OCI-LY3 (cell line): ENCODE measurements at regions not wholly inside any gene's neighbourhood (a gene's known extent, or its start where the extent isn't known, plus 50 kb on each side); places are given as distances from the start of the nearest gene placed in this dataset.

ENCODE experiments used
- H2AFZ ChIP-seq: fragments of 200-600, 300-600 bp; shearing (Covaris generic); 2 replicates; pipeline ENCODE4 v1.6.0; 2014; ENCODE audit warnings: antibody characterized with exemption, low read depth, low read length
- H3K27ac ChIP-seq: fragments of 200-600, 300-600 bp; sonication (generic); 2 replicates; pipeline ENCODE4 v1.5.1; 2014; ENCODE audit warnings: mild to moderate bottlenecking, low read length, moderate library complexity, mixed read lengths
- H3K27me3 ChIP-seq: fragments of 200-600, 300-600 bp; sonication (generic); 2 replicates; pipeline ENCODE4 v1.6.1; 2014; ENCODE audit warnings: low read depth, low read length, mixed read lengths
- H3K36me3 ChIP-seq: fragments of 200-600, 300-600 bp; sonication (generic); replicated peaks from 2 replicates; pipeline ENCODE3; 2014; ENCODE audit warnings: low read depth, low read length, mixed read lengths
- H3K4me1 ChIP-seq: fragments of 300-600, 200-600 bp; sonication (generic); 2 replicates; pipeline ENCODE4 v1.6.1; 2014; ENCODE audit warnings: low read length, mixed read lengths
- H3K4me2 ChIP-seq: fragments of 200-600, 300-600 bp; sonication (generic); 2 replicates; pipeline ENCODE4 v1.6.1; 2014; ENCODE audit warnings: low read length, mixed read lengths
- H3K4me3 ChIP-seq: fragments of 300-600, 200-600 bp; sonication (generic); 2 replicates; pipeline ENCODE4 v1.5.1; 2014; ENCODE audit warnings: antibody characterized with exemption, mild to moderate bottlenecking, low read length, moderate library complexity
- H3K79me2 ChIP-seq: fragments of 300-600, 200-600 bp; shearing (Covaris generic); 2 replicates; pipeline ENCODE4 v1.6.1; 2014; ENCODE audit warnings: mild to moderate bottlenecking, low read length, mixed read lengths
- H3K9ac ChIP-seq: fragments of 300-600, 200-600 bp; shearing (Covaris generic); 2 replicates; pipeline ENCODE4 v1.6.0; 2014; ENCODE audit warnings: mild to moderate bottlenecking, low read length, moderate library complexity
- H3K9me3 ChIP-seq: fragments of 200-600, 300-600 bp; shearing (Covaris generic); 2 replicates; pipeline ENCODE4 v1.6.1; 2014; ENCODE audit warnings: low read length, mixed read lengths; ENCODE audit not compliant: insufficient read depth
- H4K20me1 ChIP-seq: fragments of 200-600, 300-600 bp; sonication (generic); 2 replicates; pipeline ENCODE4 v1.6.1; 2016; ENCODE audit warnings: low read length, mixed read lengths; ENCODE audit not compliant: insufficient read depth
- CTCF ChIP-seq: fragments of 200-600, 300-600 bp; sonication (generic); IDR thresholded peaks from 2 replicates; pipeline ENCODE4 v1.5.1; 2014; ENCODE audit warnings: antibody characterized with exemption, low read length, low read depth
- EZH2phosphoT487 ChIP-seq: fragments of 200-600 bp; shearing (Covaris generic); IDR thresholded peaks from 2 replicates; pipeline ENCODE4 v1.6.1; 2018; ENCODE audit warnings: antibody characterized with exemption, mixed run types, low read depth

- no peaks in the 10 kb centered on the region for H3K79me2 ChIP-seq
- no peak overlapping the region for H2AFZ ChIP-seq
- no peaks in the 10 kb centered on the region for H4K20me1 ChIP-seq
- no peaks in the 10 kb centered on the region for H3K9me3 ChIP-seq
- no peak overlapping the region for H3K9ac ChIP-seq
- no peak overlapping the region for H3K27ac ChIP-seq
- TF ChIP-seq EZH2phosphoT487 (no peak), CTCF (no peak)
- no peak overlapping the region for H3K4me2 ChIP-seq
- no peaks in the 10 kb centered on the region for H3K4me1 ChIP-seq
- H3K27me3 ChIP-seq: no peaks in the 10 kb centered on the region
- no peaks in the 10 kb centered on the region for H3K36me3 ChIP-seq
- no peak overlapping the region for H3K4me3 ChIP-seq
These were observed 396.2 kb upstream of the NAALADL2 start for GRCh38 chr3:174462916-174463315.

GRCh38 chr3:174465177-174465576, 394.0 kb upstream of the NAALADL2 start:
- H3K4me2 ChIP-seq: no peak overlapping the region
- H4K20me1 ChIP-seq: no peaks in the 10 kb centered on the region
- no peak overlapping the region for H3K4me3 ChIP-seq
- no peaks in the 10 kb centered on the region for H3K79me2 ChIP-seq
- TF ChIP-seq EZH2phosphoT487 (no peak), CTCF (no peak)
- no peak overlapping the region for H3K27ac ChIP-seq
- H2AFZ ChIP-seq: no peak overlapping the region
- no peaks in the 10 kb centered on the region for H3K36me3 ChIP-seq
- no peaks in the 10 kb centered on the region for H3K27me3 ChIP-seq
- H3K9me3 ChIP-seq: no peaks in the 10 kb centered on the region
- no peaks in the 10 kb centered on the region for H3K4me1 ChIP-seq
- no peak overlapping the region for H3K9ac ChIP-seq

GRCh38 chr3:174466471-174467054, 392.6 kb upstream of the NAALADL2 start:
- H3K79me2 ChIP-seq: no peaks in the 10 kb centered on the region
- no peak overlapping the region for H3K27ac ChIP-seq
- H3K27me3 ChIP-seq: no peaks in the 10 kb centered on the region
- H2AFZ ChIP-seq: no peak overlapping the region
- no peaks in the 10 kb centered on the region for H4K20me1 ChIP-seq
- no peak overlapping the region for H3K9ac ChIP-seq
- no peak overlapping the region for H3K4me2 ChIP-seq
- TF ChIP-seq EZH2phosphoT487: no peak
- no peak for TF ChIP-seq CTCF
- no peaks in the 10 kb centered on the region for H3K36me3 ChIP-seq
- no peak overlapping the region for H3K4me3 ChIP-seq
- no peaks in the 10 kb centered on the region for H3K4me1 ChIP-seq
- H3K9me3 ChIP-seq: no peaks in the 10 kb centered on the region

- no peak overlapping the region for H2AFZ ChIP-seq
- TF ChIP-seq CTCF (no peak), EZH2phosphoT487 (no peak)
These were observed 381.6 kb upstream of the NAALADL2 start for GRCh38 chr3:174477491-174477890.

More at GRCh38 chr3:174477491-174477890, 381.6 kb upstream of the NAALADL2 start:
- no peaks in the 10 kb centered on the region for H4K20me1 ChIP-seq
- H3K4me1 ChIP-seq: no peaks in the 10 kb centered on the region
- no peaks in the 10 kb centered on the region for H3K27me3 ChIP-seq
- no peaks in the 10 kb centered on the region for H3K79me2 ChIP-seq
- no peak overlapping the region for H3K9ac ChIP-seq
- H3K4me3 ChIP-seq: no peak overlapping the region
- H3K27ac ChIP-seq: no peak overlapping the region
- H3K4me2 ChIP-seq: no peak overlapping the region
- H3K9me3 ChIP-seq: no peaks in the 10 kb centered on the region
- H3K36me3 ChIP-seq: no peaks in the 10 kb centered on the region
